Esophagus muscularis mucosa (tissue), 4 donors: ENCODE measurements at regions not wholly inside any gene's neighbourhood (a gene's known extent, or its start where the extent isn't known, plus 50 kb on each side); places are given as distances from the start of the nearest gene placed in this dataset.

Experiments
- EP300 ChIP-seq: sonication (generic); formaldehyde crosslinking; IDR thresholded peaks from one replicate; pipeline ENCODE4 v1.6.1; 2017; ENCODE audit warnings: antibody characterized with exemption
- POLR2A ChIP-seq: fragments of 450-650 bp; IDR thresholded peaks from one replicate; pipeline ENCODE4 v1.6.1; 2017; ENCODE audit warnings: antibody characterized with exemption, moderate library complexity, mild to moderate bottlenecking, low read depth
- TF ChIP-seq, protein P1 (sequence below), 3 experiments: fragments of 200-600 bp in 2 of 3; fragments of 450-650 bp in 1 of 3; sonication (generic) in 2 of 3; IDR thresholded peaks; one replicate each; pipeline ENCODE4 v1.5.1; 2017 to 2019; ENCODE audit warnings: antibody characterized with exemption in 3 of 3, mild to moderate bottlenecking in 2 of 3, moderate library complexity in 1 of 3

DNA sequence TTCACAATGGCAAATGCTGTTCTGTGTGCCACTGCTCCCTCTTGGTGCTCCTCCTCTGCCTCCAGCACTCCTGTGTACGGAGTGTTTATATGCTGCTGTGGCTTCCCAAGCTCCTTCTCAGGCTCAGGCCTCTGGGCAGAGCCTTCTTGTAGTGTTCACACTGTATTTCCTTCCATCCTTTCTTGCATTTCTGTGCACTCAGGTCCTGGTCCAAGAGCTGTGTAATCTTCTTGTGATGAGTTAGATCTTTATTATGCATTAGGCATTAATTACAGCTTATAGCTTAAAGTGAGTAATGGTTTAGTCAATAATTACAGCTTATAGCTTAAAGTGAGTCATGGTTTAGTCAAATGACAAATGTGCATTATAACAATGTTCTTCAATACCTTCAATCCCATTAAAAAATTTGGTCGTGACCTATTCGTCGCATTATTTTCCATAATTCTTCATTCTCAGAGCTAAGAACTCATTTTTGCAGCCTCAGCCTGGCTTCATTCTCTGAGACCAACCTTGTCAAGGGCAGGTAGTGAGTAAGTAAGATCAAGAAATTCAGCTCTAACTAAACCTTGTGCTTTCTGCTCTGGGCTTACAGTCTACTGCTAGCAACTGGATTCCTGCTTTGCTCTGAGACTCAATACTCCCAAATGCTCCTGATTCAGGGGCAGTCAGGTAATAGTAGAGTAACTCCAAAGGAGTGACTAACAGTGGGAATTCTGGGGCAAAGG is 154.5 kb upstream of the SPAG17 start:
- TF ChIP-seq, protein P1, sequence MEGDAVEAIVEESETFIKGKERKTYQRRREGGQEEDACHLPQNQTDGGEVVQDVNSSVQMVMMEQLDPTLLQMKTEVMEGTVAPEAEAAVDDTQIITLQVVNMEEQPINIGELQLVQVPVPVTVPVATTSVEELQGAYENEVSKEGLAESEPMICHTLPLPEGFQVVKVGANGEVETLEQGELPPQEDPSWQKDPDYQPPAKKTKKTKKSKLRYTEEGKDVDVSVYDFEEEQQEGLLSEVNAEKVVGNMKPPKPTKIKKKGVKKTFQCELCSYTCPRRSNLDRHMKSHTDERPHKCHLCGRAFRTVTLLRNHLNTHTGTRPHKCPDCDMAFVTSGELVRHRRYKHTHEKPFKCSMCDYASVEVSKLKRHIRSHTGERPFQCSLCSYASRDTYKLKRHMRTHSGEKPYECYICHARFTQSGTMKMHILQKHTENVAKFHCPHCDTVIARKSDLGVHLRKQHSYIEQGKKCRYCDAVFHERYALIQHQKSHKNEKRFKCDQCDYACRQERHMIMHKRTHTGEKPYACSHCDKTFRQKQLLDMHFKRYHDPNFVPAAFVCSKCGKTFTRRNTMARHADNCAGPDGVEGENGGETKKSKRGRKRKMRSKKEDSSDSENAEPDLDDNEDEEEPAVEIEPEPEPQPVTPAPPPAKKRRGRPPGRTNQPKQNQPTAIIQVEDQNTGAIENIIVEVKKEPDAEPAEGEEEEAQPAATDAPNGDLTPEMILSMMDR (IDR thresholded peaks at IDR 0.05) = no peak
- no peak for TF ChIP-seq POLR2A
- no peak for TF ChIP-seq EP300
